ENCODE measurements at regions not wholly inside any gene's neighbourhood (a gene's known extent, or its start where the extent isn't known, plus 50 kb on each side); places are given as distances from the start of the nearest gene placed in this dataset.
"Not testable (repeated sequence)": the region's sequence is repeated elsewhere in the genome, so short reads cannot be mapped to it uniquely, and the experiment has no call there.

GRCh38 chr14:86305058-86305457, 775.1 kb downstream of the FLRT2 start:
- DNase-seq, result no peak

- no peak for DNase-seq
Observed at GRCh38 chr14:86299994-86300393, 770.0 kb downstream of the FLRT2 start.

GRCh38 chr14:86296173-86296572, 766.2 kb downstream of the FLRT2 start:
- DNase-seq, result no peak

- no peak for DNase-seq
Observed at GRCh38 chr14:86288336-86288735, 758.4 kb downstream of the FLRT2 start.

- no peak for DNase-seq
Observed at GRCh38 chr14:86279405-86279804, 749.5 kb downstream of the FLRT2 start.

DNA sequence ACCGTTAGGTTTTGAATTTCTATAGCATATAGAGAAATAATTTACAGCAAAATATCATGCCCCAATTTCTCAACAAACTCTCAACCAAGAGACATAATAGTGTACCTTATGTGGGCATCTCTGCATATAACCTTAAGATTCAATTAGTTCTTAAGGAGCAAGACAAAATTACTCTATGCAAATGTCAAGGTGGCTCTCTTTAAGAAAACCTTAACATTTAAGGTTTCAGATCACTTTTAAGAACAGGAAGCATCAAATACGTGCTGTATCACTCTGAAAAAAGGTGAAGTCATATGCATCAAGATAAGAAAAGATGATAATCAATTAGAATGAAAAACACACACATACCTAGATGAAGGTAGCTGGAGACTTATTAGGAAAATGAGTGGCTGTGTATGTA, 728.0 kb downstream of the FLRT2 start:
- no peak for DNase-seq

DNA sequence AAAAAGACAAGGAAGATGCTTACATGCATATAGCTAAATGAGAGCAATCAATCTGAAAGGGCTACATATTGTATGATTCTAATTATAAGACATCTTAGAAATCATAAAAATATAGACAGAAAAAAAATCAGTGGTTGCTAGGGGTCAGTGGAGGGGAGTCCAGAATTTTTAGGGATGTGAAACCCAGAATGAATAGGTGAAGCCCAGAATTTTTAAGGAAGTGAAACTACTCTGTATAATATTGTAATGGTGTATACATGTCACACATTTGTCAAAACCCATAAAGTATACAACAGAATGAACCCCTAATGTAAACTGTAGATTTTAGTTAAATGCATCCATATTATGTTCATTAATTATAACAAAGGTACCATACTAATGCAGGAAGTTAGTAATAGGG, 713.2 kb downstream of the FLRT2 start:
- DNase-seq, result no peak

GRCh38 chr14:86237733-86238132, 707.8 kb downstream of the FLRT2 start:
- DNase-seq, result no peak

- no peak for DNase-seq
Observed at GRCh38 chr14:86221755-86222154, 691.8 kb downstream of the FLRT2 start.

GRCh38 chr14:86221000-86221399, 691.1 kb downstream of the FLRT2 start:
- DNase-seq, result no peak

- no peak for DNase-seq
Observed at GRCh38 chr14:86217523-86217922, 687.6 kb downstream of the FLRT2 start.

DNA sequence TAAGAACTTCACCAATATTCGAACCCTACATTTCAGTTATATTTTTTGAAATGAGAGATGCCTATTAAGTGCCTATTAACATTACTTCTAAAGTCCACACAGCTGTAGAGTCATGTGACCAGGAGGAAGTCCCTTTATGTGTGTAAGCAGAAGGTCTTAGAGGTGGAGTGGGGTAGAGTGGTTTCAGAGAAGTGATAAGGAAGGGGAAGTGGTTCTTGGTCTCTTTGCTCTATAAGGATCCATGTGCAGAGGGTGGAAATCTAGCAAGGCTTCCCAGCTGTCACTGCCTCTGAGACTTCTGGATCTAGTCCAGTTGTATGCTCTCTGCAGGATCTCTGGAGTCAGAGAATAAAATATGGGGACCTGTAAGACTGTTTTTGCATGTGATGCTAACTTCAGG, 673.9 kb downstream of the FLRT2 start:
- peak; percentile 70 for DNase-seq

DNA sequence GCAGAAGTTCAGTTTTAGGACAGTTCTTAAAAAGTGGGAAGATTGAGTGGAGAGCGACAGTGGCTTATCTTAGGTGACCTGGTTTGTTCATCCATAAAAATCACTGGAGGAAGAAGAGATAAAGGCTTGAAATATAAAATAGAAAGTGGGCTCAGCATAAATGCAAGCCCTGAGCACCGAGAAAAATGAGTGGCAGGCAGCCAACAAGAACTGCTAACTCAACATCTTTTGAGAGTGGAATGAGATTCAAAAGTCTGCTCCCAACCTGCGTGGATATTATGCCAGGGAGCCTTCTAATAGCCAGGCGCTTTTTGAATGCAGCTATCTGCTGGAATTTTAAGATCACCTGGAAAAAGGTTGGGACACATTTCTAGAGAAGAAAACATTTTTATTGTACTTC, 666.5 kb downstream of the FLRT2 start:
- no peak for DNase-seq

DNA sequence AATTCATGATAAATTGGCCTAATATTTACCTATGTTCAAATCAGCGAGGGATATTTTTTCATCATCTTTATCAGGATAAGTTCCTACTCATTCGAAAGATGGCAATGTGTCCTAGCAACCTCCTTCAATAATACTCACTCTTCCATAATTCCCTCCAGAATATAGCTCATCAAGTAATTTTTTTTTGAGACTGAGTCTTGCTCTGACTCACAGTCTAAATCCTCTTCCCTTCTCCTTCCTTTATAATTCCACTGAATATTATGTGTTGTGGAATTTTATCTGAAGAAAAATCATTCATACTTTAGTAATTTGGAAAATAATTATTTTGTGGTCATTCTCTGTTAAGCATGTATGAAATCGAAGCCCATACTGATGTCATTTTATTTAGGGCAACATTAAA, 663.8 kb downstream of the FLRT2 start:
- DNase-seq, result no peak

GRCh38 chr14:86179980-86180379, 650.0 kb downstream of the FLRT2 start:
- no peak for DNase-seq

- no peak for DNase-seq
Observed at GRCh38 chr14:86168371-86168770, 638.4 kb downstream of the FLRT2 start.

DNA sequence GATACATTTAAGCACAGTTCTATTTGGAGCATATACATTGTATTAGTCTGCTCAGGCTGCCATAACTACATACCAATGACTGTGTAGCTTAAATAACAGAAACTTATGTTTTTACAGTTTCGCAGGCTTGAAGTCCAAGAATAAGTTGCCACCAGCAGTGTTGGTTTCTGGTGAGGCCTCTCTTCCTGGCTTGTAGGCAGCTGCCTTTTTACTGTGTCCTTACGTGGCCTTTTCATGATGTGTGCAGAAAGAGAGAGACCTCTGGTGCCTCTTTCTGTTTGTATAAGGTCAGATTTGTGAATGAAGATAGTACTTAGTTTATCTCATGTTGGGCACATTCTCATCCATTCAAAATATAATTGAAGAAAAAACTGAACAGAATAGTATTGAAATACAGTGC, 636.6 kb downstream of the FLRT2 start:
- DNase-seq, result no peak

GRCh38 chr14:86153480-86153879, 623.5 kb downstream of the FLRT2 start:
- DNase-seq, result peak; percentile 3

DNA sequence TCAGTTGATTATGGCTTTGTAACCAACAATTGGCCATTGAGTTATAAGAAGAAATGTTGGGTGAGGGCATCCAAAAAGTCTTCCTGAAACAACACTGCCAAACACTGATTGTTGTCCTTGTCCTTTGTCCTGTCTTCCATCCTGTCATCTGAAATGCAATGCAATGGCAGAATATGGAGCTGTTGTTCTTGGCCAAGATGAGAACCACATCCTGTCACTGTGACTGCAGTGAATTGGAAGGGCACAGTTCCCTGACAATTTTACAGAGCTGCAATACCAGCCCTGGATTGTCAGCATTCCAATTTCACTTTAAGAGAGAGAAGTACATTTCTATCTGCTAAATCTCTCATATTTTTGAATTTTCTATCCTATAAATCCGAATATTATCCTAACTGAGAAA, 613.3 kb downstream of the FLRT2 start:
- no peak for DNase-seq

DNA sequence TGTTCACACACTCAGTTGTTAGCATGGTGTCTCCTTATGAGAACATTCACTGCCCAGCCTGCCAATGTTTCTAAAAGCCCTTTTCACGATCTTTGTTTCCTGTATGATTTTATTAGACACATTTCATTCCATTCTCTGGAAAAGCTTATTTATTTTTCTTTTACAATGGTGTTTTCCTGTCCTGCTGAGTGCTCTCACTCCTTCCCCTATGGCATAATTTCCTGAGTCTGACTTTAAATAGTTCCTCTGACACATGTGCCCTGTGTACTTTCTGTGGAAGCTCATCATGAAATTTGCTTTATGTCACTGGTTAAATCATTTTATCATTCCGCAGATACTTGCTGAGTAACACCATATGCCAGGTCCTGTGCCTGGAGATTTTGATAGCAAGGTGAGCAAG, 612.0 kb downstream of the FLRT2 start:
- no peak for DNase-seq

GRCh38 chr14:86129426-86129825, 599.5 kb downstream of the FLRT2 start:
- no peak for DNase-seq

DNA sequence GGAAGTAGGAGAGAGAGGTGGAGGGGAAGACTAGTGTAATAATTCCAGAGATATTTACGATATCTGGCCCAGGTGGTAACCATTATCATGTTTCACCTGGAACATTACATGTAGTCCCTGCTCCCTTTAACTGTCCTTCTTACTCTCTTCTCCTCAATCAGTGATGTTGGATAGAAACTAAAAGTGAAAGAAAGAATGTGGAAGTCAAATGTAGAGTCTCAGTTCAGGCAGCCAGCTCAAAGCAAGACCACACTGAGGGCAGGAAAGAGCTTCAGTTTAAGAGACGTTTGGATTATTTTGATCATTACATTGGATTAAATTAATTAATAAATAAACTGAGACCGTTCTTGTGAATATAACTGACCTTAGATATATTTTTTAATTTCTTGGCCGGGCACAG, 594.4 kb downstream of the FLRT2 start:
- no peak for DNase-seq

DNA sequence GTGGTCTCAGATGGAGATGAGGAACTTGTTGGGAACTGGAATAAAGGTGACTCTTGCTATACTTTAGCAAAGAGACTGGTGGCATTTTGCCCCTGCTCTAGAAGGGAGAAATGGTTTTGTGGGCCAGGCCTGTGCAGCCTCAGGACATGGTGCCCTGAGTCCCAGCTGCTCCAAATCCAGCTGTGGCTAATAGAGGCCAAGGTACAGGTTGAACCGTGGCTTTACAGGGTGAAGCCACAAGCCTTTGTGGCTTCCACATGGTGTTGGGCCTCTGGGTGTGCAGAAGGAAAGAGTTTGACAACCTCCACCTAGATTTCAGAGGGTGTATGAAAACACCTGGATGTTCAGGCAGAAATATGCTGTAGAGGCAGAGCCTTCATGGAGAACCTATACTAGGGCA, 586.0 kb downstream of the FLRT2 start:
- DNase-seq, result no peak

DNA sequence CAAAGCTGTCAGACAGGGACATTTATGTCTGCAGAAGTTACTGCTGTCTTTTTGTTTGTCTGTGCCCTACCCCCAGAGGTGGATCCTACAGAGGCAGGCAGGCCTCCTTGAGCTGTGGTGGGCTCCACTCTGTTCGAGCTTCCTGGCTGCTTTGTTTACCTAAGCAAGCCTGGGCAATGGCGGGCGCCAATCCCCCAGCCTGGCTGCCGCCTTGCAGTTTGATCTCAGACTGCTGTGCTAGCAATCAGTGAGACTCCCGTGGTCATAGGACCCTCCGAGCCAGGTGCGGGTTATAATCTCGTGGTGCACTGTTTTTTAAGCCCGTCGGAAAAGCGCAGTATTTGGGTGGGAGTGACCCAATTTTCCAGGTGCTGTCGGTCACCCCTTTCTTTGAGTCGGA, 580.9 kb downstream of the FLRT2 start:
- DNase-seq, result not testable (repeated sequence)

- no peak for DNase-seq
Observed at GRCh38 chr14:86104691-86105265, 574.8 kb downstream of the FLRT2 start.

DNA sequence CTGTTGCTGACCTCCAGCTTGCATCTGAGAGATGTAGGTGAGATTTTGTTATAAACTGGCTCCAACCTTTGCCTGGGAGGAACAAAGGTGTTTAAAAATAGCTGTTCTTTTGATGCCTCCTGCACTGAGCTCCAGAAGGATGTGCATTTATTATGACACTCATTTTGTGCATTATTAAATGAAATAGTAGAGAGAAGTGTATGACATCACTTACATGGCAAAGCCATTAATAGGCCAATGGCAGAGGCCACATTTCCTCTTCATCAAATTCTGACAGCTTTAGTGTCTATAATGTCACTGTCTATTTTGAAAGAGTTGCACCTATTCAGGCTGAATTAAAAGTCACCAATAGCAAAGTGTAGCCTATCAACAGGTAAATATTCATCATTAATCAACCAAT, 564.6 kb downstream of the FLRT2 start:
- DNase-seq, result no peak
